ENCODE measurements at regions not wholly inside any gene's neighbourhood (a gene's known extent, or its start where the extent isn't known, plus 50 kb on each side); places are given as distances from the start of the nearest gene placed in this dataset.

GRCh38 chr9:74407166-74407565, 90.0 kb upstream of the RORB start:
- 48 to 68% (median 64%) methylated on average over 3 of the region's 3 CpGs for WGBS, 5 donors
- H3K27me3 ChIP-seq = no peaks in the 10 kb centered on the region
- peaks cover 0 to 21% (median 7%) of the 10 kb centered on the region in 4 donors for H3K9me3 ChIP-seq
- intact Hi-C loops (cut with DNase I; ENCODE audit: low total_unique reads) = no loop called here
- no peak overlapping the region for H3K4me3 ChIP-seq
- no peak for TF ChIP-seq CTCF (IDR thresholded peaks at IDR 0.05)
- TF ChIP-seq POLR2A (IDR thresholded peaks at IDR 0.05) = no peak
- no peak for TF ChIP-seq POLR2AphosphoS5 (IDR thresholded peaks at IDR 0.05)
- no peak for TF ChIP-seq EP300 (IDR thresholded peaks at IDR 0.05)
- no peaks in the 10 kb centered on the region for H3K36me3 ChIP-seq
- H3K27ac ChIP-seq = no peak overlapping the region
- no peak for DNase-seq
- H3K4me1 ChIP-seq = no peaks in the 10 kb centered on the region

- no peak for DNase-seq
- intact Hi-C loops (cut with DNase I; ENCODE audit: low total_unique reads) = no loop called here
- Histone ChIP-seq H3K27me3 (no peaks in the 10 kb centered on the region), H3K9me3 (no peaks in the 10 kb centered on the region), H3K27ac (no peak overlapping the region), H3K4me1 (no peaks in the 10 kb centered on the region), H3K36me3 (no peaks in the 10 kb centered on the region), H3K4me3 (no peak overlapping the region)
- TF ChIP-seq CTCF (IDR thresholded peaks at IDR 0.05) (no peak), EP300 (IDR thresholded peaks at IDR 0.05) (no peak), POLR2A (IDR thresholded peaks at IDR 0.05) (no peak), POLR2AphosphoS5 (IDR thresholded peaks at IDR 0.05) (no peak)
- WGBS, 5 donors = 45 to 76% (median 62%) methylated on average over 3 of the region's 3 CpGs
Measured at GRCh38 chr9:74412236-74412979, 84.7 kb upstream of the RORB start.

- Histone ChIP-seq H3K4me1 (no peaks in the 10 kb centered on the region), H3K27me3 (no peaks in the 10 kb centered on the region), H3K36me3 (no peaks in the 10 kb centered on the region), H3K9me3 (no peaks in the 10 kb centered on the region), H3K27ac (no peak overlapping the region), H3K4me3 (no peak overlapping the region)
- intact Hi-C loops (cut with DNase I; ENCODE audit: low total_unique reads) = no loop called here
- TF ChIP-seq POLR2AphosphoS5 (IDR thresholded peaks at IDR 0.05) = no peak
- TF ChIP-seq POLR2A (IDR thresholded peaks at IDR 0.05) = no peak
- no peak for TF ChIP-seq CTCF (IDR thresholded peaks at IDR 0.05)
- TF ChIP-seq EP300 (IDR thresholded peaks at IDR 0.05) = no peak
- no peak for DNase-seq
- WGBS, 5 donors = 25 to 60% (median 50%) methylated on average over 1 of the region's 1 CpG
Measured at GRCh38 chr9:74413876-74414275, 83.3 kb upstream of the RORB start.

GRCh38 chr9:74414325-74414724, 82.8 kb upstream of the RORB start:
- H3K4me3 ChIP-seq = no peak overlapping the region
- H3K4me1 ChIP-seq = no peaks in the 10 kb centered on the region
- H3K9me3 ChIP-seq = no peaks in the 10 kb centered on the region
- TF ChIP-seq EP300 (IDR thresholded peaks at IDR 0.05) (no peak), POLR2AphosphoS5 (IDR thresholded peaks at IDR 0.05) (no peak), POLR2A (IDR thresholded peaks at IDR 0.05) (no peak), CTCF (IDR thresholded peaks at IDR 0.05) (no peak)
- 39 to 84% (median 48%) methylated on average over 1 of the region's 1 CpG for WGBS, 5 donors
- H3K36me3 ChIP-seq = no peaks in the 10 kb centered on the region
- no peaks in the 10 kb centered on the region for H3K27me3 ChIP-seq
- DNase-seq = no peak
- no peak overlapping the region for H3K27ac ChIP-seq
- intact Hi-C loops (cut with DNase I; ENCODE audit: low total_unique reads) = no loop called here

Measured in stomach (tissue), 8 donors.